Motor neuron (in vitro differentiated cells): ENCODE measurements at regions not wholly inside any gene's neighbourhood (a gene's known extent, or its start where the extent isn't known, plus 50 kb on each side); places are given as distances from the start of the nearest gene placed in this dataset.
A peak's percentile ranks its signal among the peaks of the same experiment; 100 is the strongest.

Experiments
- ATAC-seq, 8 experiments: fragments of 200-7000 bp; cut with Tn5 transposase; replicated peaks in 6 of 8; 2 replicates each; pipeline ENCODE4 v1.8.0; 2021; ENCODE audit warnings: mild to moderate bottlenecking in 8 of 8, moderate library complexity in 8 of 8
- H3K27ac ChIP-seq, 2 donors: fragments of 250-450 bp; sonication (Bioruptor Pico); 2 replicates each; pipeline ENCODE4 v1.9.0; 2021; ENCODE audit warnings: antibody characterized with exemption in 2 of 2, mild to moderate bottlenecking in 2 of 2, moderate library complexity in 1 of 2
- H3K4me1 ChIP-seq, 2 donors: fragments of 250-450 bp; sonication (Bioruptor Pico); replicated peaks in 1 of 2; 2 replicates each; pipeline ENCODE4 v1.6.1; 2021; ENCODE audit warnings: antibody characterized with exemption in 2 of 2, mild to moderate bottlenecking in 2 of 2, moderate library complexity in 1 of 2
- H3K4me3 ChIP-seq, 5 donors: fragments of 250-450 bp; sonication (Bioruptor Pico); 2 replicates each; pipeline ENCODE4 v1.9.0; 2021; ENCODE audit warnings: antibody characterized with exemption in 5 of 5, mild to moderate bottlenecking in 5 of 5, moderate library complexity in 4 of 5
- whole genome bisulfite sequencing, 10 experiments: fragments of 450-650 bp; shearing (Covaris generic); methylation state at CpG; one replicate each; pipeline ENCODE4 v1.0.0; 2022; 5-methylcytosine and 5-hydroxymethylcytosine counted together
- in situ Hi-C, 9 experiments: fragments of 400-800 bp; cut with MboI; loops; one replicate each; pipeline ENCODE4 v1.15.0; 2021; ENCODE audit warnings: low sequenced_read_pairs in 9 of 9, low pct_unique_long_range_greater_than_20kb in 2 of 9; ENCODE audit not compliant: unreplicated experiment in 9 of 9

GRCh38 chr2:74048843-74049519, 64.3 kb downstream of the TET3 start:
- 72 to 100% (median 87%) methylated on average over 2 to 7 of the region's 9 CpGs; no CpG with 5 or more reads in 5 of the 10 experiments for WGBS, 10 experiments
- Histone ChIP-seq H3K4me3 (no peak overlapping the region), H3K27ac (no peak overlapping the region), H3K4me1 (no peaks in the 10 kb centered on the region)
- no peak for ATAC-seq
- in situ Hi-C loops = no loop called here

GRCh38 chr2:74050151-74050550, 65.4 kb downstream of the TET3 start:
- 40 to 100% (median 92%) methylated on average over 1 to 5 of the region's 5 CpGs for WGBS, 10 experiments
- Histone ChIP-seq H3K4me1 (no peaks in the 10 kb centered on the region), H3K4me3 (no peak overlapping the region), H3K27ac (no peak overlapping the region)
- peak in 1 of 8 experiments; percentile 60 for ATAC-seq
- in situ Hi-C loops = no loop called here

GRCh38 chr2:74051504-74051903, 66.8 kb downstream of the TET3 start:
- WGBS, 10 experiments = 83 to 100% (median 100%) methylated on average over 1 of the region's 1 CpG; no CpG with 5 or more reads in 3 of the 10 experiments
- H3K4me3 ChIP-seq = no peak overlapping the region
- no peak for ATAC-seq
- in situ Hi-C loops = no loop called here
- no peaks in the 10 kb centered on the region for H3K4me1 ChIP-seq
- H3K27ac ChIP-seq = no peak overlapping the region

- Histone ChIP-seq H3K27ac (no peak overlapping the region), H3K4me3 (no peak overlapping the region), H3K4me1 (no peaks in the 10 kb centered on the region)
- WGBS, 10 experiments = 80 to 100% (median 96%) methylated on average over 1 to 8 of the region's 8 CpGs
- in situ Hi-C loops = no loop called here
- no peak for ATAC-seq
Measured at GRCh38 chr2:74052732-74053710, 68.3 kb downstream of the TET3 start.

- no peak overlapping the region for H3K27ac ChIP-seq
- in situ Hi-C loops = no loop called here
- no peaks in the 10 kb centered on the region for H3K4me1 ChIP-seq
- 85 to 100% (median 92%) methylated on average over 1 to 4 of the region's 4 CpGs for WGBS, 10 experiments
- ATAC-seq = no peak
- no peak overlapping the region for H3K4me3 ChIP-seq
Measured at GRCh38 chr2:74053959-74054715, 69.4 kb downstream of the TET3 start.

- Histone ChIP-seq H3K27ac (no peak overlapping the region), H3K4me1 (no peaks in the 10 kb centered on the region), H3K4me3 (no peak overlapping the region)
- WGBS, 10 experiments = 92 to 100% (median 99%) methylated on average over 2 to 7 of the region's 7 CpGs
- no peak for ATAC-seq
- in situ Hi-C loops = no loop called here
Measured at GRCh38 chr2:74059137-74059775, 74.5 kb downstream of the TET3 start.

- 90 to 100% (median 100%) methylated on average over 1 to 3 of the region's 3 CpGs; no CpG with 5 or more reads in 1 of the 10 experiments for WGBS, 10 experiments
- Histone ChIP-seq H3K27ac (no peak overlapping the region), H3K4me1 (no peaks in the 10 kb centered on the region), H3K4me3 (no peak overlapping the region)
- ATAC-seq = peak in 1 of 8 experiments; percentile 23
- in situ Hi-C loops = no loop called here
Measured at GRCh38 chr2:74063486-74063885, 78.8 kb downstream of the TET3 start.

- WGBS, 10 experiments = 92 to 99% (median 97%) methylated on average over 10 of the region's 10 CpGs; no CpG with 5 or more reads in 2 of the 10 experiments
- Histone ChIP-seq H3K27ac (no peak overlapping the region), H3K4me1 (no peaks in the 10 kb centered on the region), H3K4me3 (no peak overlapping the region)
- no peak for ATAC-seq
- in situ Hi-C loops = no loop called here
Measured at GRCh38 chr2:74065456-74065855, 80.7 kb downstream of the TET3 start.

- peak in 1 of 8 experiments; percentile 67 for ATAC-seq
- WGBS, 10 experiments = 42 to 100% (median 90%) methylated on average over 1 to 3 of the region's 3 CpGs; no CpG with 5 or more reads in 2 of the 10 experiments
- in situ Hi-C loops = no loop called here
- no peak overlapping the region for H3K27ac ChIP-seq
- no peak overlapping the region for H3K4me3 ChIP-seq
- no peaks in the 10 kb centered on the region for H3K4me1 ChIP-seq
Measured at GRCh38 chr2:74066491-74067203, 81.1 kb downstream of the BOLA3 start.

GRCh38 chr2:74067221-74067747, 80.4 kb downstream of the BOLA3 start:
- no peak overlapping the region for H3K27ac ChIP-seq
- no peak overlapping the region for H3K4me3 ChIP-seq
- 93 to 100% (median 100%) methylated on average over 1 to 4 of the region's 4 CpGs; no CpG with 5 or more reads in 1 of the 10 experiments for WGBS, 10 experiments
- in situ Hi-C loops = no loop called here
- H3K4me1 ChIP-seq = no peaks in the 10 kb centered on the region
- ATAC-seq = no peak

GRCh38 chr2:74070991-74071390, 76.7 kb downstream of the BOLA3 start:
- Histone ChIP-seq H3K27ac (no peak overlapping the region), H3K4me3 (no peak overlapping the region), H3K4me1 (no peaks in the 10 kb centered on the region)
- no peak for ATAC-seq
- in situ Hi-C loops = no loop called here
- WGBS, 10 experiments = 80 to 100% methylated on average over 1 of the region's 2 CpGs; no CpG with 5 or more reads in 8 of the 10 experiments

GRCh38 chr2:74071426-74071825, 76.3 kb downstream of the BOLA3 start:
- Histone ChIP-seq H3K4me3 (no peak overlapping the region), H3K27ac (no peak overlapping the region), H3K4me1 (no peaks in the 10 kb centered on the region)
- no peak for ATAC-seq
- in situ Hi-C loops = no loop called here
- WGBS, 10 experiments = 78 to 100% (median 92%) methylated on average over 3 to 4 of the region's 4 CpGs
